Tibial nerve (tissue), 4 donors: ENCODE measurements at regions not wholly inside any gene's neighbourhood (a gene's known extent, or its start where the extent isn't known, plus 50 kb on each side); places are given as distances from the start of the nearest gene placed in this dataset.

Source experiments
- CTCF ChIP-seq, 5 experiments: fragments of 200-600 bp in 3 of 5; fragments of 450-650 bp in 2 of 5; sonication (generic) in 3 of 5; IDR thresholded peaks; one replicate each; pipeline ENCODE4 v1.5.1; 2016 to 2019; ENCODE audit warnings: antibody characterized with exemption in 5 of 5, mild to moderate bottlenecking in 3 of 5, moderate library complexity in 2 of 5
- EP300 ChIP-seq, 2 donors: sonication (generic); formaldehyde crosslinking; IDR thresholded peaks; one replicate each; pipeline ENCODE4 v1.6.1; 2017; ENCODE audit warnings: antibody characterized with exemption in 2 of 2, mild to moderate bottlenecking in 1 of 2
- POLR2A ChIP-seq, 2 donors: fragments of 450-650 bp; IDR thresholded peaks; one replicate each; pipeline ENCODE4 v1.6.1; 2017; ENCODE audit warnings: antibody characterized with exemption in 2 of 2, mild to moderate bottlenecking in 2 of 2, moderate library complexity in 2 of 2

GRCh38 chr4:82287720-82288119 lies 86.1 kb downstream of the HNRNPD start:
- no peak for TF ChIP-seq CTCF (IDR thresholded peaks at IDR 0.05)
- no peak for TF ChIP-seq POLR2A (IDR thresholded peaks at IDR 0.05)
- no peak for TF ChIP-seq EP300 (IDR thresholded peaks at IDR 0.05)
